22Rv1 (cell line): ENCODE measurements at regions not wholly inside any gene's neighbourhood (a gene's known extent, or its start where the extent isn't known, plus 50 kb on each side); places are given as distances from the start of the nearest gene placed in this dataset.

Source experiments
- H3K27ac ChIP-seq: fragments of 450-650 bp; 2 replicates; pipeline ENCODE4 v1.5.1; 2017
- ZFX ChIP-seq: fragments of 450-650 bp; IDR thresholded peaks from 2 replicates; pipeline ENCODE4 v1.6.1; 2017; ENCODE audit warnings: antibody characterized with exemption, borderline replicate concordance
- TF ChIP-seq, protein P1 (sequence below): fragments of 450-650 bp; IDR thresholded peaks from 2 replicates; pipeline ENCODE4 v1.5.1; 2017; ENCODE audit warnings: mild to moderate bottlenecking

DNA sequence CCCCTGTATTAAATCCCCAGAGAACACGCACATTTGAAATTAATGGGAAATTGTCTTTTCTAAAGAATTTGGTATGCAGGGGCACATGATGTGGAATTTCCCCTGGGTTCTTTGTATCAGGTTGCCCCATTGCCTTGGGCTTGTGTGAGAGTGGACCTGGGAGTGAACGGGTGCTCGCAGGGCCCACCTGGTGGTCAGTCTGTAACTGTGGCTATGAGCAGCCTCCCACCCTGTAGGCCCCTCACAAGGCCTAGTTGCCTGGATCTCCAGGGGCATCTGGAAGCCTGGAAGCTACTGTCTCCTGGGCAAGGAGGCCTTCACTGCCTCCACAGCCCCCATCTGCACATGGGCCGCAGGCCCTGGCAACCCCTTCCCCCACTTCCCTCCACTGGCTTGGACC is 96.7 kb downstream of the SLC25A47 start:
- H3K27ac ChIP-seq: no peak overlapping the region
- TF ChIP-seq, protein P1, sequence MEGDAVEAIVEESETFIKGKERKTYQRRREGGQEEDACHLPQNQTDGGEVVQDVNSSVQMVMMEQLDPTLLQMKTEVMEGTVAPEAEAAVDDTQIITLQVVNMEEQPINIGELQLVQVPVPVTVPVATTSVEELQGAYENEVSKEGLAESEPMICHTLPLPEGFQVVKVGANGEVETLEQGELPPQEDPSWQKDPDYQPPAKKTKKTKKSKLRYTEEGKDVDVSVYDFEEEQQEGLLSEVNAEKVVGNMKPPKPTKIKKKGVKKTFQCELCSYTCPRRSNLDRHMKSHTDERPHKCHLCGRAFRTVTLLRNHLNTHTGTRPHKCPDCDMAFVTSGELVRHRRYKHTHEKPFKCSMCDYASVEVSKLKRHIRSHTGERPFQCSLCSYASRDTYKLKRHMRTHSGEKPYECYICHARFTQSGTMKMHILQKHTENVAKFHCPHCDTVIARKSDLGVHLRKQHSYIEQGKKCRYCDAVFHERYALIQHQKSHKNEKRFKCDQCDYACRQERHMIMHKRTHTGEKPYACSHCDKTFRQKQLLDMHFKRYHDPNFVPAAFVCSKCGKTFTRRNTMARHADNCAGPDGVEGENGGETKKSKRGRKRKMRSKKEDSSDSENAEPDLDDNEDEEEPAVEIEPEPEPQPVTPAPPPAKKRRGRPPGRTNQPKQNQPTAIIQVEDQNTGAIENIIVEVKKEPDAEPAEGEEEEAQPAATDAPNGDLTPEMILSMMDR: 0 out of 2 replicates have a peak, but pooled peaks have one; percentile 6
- no peak for TF ChIP-seq ZFX

DNA sequence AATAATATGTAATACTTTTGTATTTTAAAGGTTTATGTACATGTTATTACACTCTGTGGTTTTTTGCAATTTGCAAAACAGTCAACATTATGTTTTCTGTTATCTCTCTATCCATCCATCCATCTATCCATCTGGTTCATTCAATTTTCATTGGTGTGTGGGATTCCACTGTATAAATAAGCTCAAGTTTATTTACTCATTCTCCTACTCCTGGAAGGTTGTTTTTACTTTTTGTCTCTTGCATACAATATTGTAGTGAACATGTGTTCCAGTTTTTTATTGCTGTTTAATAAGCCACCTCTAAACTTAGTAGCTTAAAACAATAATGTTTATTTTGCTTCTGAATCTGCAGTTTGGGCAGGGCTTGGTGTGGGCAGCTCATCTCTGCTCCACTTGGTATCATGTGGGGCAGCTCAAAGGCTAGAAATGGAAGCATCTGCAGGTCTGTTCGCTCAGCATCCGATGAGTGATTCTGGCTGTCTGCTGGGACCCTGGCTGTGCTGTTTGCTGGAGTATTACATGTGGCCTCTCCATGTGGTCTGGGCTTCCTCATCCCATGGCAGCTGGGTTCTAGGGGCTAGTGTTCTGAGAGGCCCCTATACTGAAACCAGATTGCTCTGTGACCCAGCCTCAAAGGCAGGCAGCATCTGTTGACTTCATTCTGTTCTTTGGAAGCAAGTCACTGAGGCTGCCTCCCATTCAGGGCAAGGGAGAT is 98.8 kb downstream of the SLC25A47 start:
- no peak overlapping the region for H3K27ac ChIP-seq

DNA sequence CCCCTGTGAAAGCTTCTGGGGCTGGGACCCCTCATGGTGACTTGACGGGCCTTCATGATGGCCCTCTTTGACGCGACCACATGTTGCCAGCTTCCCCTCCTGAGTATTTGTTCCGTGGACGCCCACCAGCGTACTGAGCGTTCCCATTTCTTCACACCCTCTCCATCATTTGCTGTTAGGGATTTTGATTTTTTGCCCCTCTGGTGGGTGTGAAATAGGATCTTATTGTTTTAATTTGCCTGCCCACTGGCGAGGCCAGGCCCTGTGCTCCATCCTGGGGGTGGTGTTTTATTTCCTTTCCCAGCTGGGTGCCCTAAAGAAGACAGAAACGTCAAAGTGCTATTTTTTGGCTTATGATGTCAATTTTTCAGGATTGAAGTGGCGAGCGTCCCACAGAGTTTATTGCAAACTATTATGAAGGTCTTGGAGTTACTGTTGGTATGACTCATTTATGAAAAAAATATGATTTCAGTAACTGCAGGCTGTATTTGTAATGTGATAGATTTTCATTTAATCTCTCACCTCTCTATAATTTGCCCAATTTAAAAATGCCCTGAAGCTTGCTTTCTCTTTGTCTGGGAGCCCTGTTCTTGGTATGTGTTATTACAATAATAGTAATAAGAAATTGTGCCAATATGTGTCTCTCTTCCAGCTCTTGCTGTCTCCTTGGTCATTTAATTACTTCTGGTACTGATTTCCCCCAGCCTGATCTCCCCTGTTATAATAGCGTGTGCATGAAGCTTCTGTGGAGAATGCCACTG is 99.6 kb downstream of the SLC25A47 start:
- TF ChIP-seq, protein P1: no peak
- no peak for TF ChIP-seq ZFX
- H3K27ac ChIP-seq: no peak overlapping the region

More for the DNA sequence above, 98.8 kb downstream of the SLC25A47 start:
- TF ChIP-seq ZFX: no peak

DNA sequence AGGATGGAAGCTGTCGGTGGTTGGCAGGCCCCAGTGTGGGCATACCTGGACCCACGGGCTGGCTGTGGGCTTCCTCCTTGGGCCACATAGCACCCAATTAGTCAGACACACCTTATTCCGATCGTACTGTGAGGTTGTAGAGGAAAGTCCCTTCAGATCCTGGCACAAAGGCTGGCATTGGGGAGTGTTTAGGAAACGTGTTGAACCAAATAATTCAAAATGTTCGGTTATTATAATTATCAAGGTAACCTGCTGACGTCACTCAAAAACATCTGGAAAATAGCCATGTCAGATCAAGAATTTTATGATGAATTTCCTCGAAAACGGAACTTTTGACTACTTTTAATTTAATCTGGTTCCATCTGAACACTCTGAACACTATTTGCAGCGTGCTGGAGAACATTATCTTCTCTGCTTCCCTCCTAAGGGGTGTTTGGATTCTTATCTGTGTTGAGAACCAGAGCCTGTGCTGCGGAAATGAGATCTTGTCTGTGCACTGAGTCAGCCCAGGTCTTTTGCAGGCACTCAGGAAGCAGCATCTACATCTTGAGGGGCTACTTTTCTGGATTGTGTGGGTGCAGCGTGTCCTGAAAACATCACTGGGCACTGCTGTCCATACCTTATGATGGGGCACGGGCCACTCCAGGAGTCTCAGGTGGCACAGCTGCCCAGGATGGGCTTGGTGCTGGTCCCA is 100.3 kb downstream of the SLC25A47 start:
- no peak overlapping the region for H3K27ac ChIP-seq
- TF ChIP-seq, protein P1: no peak
- no peak for TF ChIP-seq ZFX

DNA sequence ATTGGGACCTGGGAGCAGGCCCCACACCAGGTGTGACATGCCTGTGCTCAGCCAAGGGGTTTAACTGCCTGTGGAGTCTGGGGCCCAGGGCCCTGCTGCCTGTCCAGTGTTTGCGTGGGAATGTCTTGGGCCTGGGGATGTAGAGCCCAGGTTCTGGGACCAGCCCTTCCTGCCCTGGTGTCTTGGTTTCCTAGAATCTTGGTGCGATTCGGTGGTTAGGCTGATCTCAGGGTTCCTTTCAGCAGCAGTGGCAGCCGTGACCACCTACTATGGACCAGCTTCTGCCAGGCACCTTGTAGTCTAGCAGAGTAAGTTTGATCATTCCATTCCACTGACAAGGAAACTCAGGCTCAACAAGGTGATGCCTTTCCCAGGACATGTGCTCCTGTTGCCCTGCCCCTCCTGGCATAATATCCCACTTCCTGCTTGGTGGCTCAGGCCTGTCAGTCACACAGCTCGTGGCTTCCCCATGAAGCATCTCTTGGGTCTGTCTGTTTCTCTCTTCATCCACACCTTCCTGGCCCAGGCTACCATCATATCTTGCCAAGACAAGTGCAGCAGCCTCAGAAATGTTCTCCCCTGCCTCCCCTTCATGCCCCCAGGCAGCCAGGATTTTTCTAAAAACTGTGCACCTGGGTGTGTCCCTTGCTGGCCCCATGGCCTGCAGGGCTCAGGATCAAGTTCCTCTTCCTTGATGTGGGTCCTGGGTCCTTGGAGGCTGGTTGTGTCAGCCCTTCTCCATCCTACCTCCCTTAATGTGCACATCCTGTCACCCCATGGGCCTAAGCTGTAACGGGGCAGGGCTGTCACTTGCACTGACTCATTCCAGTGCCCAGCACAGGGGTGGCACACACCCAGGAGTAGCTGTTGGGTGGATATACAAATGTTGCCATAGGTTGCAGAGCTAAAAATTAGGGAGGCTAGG is 101.6 kb downstream of the SLC25A47 start:
- TF ChIP-seq, protein P1: no peak
- TF ChIP-seq ZFX: no peak
- H3K27ac ChIP-seq: no peak overlapping the region

DNA sequence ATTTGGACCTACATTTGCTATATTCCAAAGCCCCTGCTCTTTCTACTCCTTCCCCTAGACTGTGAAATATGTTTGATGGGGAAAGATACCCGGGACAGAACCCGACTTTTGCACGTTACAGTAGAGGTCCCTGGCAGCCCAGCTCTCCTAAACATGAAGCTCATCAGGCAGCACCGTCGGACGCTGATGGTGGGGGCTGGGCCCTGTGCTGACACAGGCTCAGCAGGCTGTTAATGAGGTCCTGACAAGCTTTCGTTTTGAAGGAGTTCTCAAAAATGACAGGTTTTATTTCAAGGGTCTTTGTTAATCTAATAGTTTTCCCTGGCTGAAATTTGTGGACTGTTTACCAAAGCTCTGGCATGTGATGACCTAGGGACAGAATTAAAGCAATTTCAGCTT is 102.3 kb downstream of the SLC25A47 start:
- TF ChIP-seq ZFX: no peak
- TF ChIP-seq, protein P1: no peak
- no peak overlapping the region for H3K27ac ChIP-seq

DNA sequence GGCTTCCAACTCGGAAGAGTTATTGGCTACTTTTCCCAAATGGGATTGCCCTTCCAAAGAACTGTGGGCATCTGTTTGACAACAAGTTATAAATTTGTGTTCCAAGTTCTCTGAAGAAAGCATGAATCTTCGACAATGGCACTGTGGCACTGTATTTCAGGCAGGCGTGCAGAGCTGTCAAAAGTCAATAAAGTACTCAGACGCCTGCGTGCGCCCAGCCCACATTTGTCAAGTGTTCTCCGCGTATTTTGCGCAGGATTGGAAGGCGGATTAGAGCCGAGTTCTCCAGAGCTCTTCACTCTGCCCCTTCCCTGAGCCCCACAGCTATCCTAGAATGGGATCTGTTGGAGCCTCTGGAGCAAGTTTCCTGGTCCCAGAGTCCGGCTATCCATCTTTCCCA is 103.2 kb downstream of the SLC25A47 start:
- no peak overlapping the region for H3K27ac ChIP-seq
- TF ChIP-seq, protein P1: no peak
- TF ChIP-seq ZFX: no peak
